HT1080 (cell line): ENCODE measurements at regions not wholly inside any gene's neighbourhood (a gene's known extent, or its start where the extent isn't known, plus 50 kb on each side); places are given as distances from the start of the nearest gene placed in this dataset.

Experiments used
- DNase-seq: peaks from one replicate; pipeline ENCODE4 v3.0.0-alpha.2; 2015; ENCODE audit warnings: low read depth

DNA sequence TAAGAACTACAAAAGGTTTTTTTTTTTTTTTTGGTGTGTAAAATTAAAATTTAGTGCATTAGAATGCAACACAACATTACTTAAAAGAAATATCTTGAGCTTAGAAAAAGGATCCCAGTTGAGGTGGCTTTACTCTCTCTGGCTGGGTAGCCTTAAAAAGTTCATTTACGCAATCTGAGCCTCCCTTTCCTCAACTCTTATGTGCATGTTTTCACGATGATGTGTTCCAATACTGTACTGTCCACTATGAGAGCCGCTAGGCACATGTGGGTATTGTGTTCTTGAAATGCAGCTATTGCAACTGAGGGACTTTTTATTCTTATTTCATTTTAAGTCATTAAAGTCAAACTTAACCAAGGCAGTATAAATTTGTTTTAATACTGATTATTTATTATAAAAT is 460.9 kb upstream of the SYT1 start:
- peak; percentile 37 for DNase-seq

DNA sequence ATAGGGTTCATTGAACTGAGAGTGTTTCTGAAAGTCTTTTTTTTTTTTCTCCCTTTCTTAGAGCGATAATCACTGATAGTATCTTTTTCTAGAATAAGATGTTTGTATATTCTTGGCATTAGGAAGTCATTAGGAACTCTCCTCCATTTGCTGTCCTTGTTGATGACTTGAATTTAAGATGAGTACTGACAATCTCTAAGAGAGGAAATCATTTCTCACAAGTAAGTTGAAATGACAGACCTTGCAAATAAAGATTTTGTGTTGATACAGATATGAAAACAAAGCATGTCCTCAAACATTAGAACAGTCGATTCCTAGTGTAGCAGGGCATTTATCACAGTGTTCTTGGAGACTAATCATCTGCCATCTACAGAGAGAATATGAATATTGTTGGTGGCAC is 458.4 kb upstream of the SYT1 start:
- DNase-seq, result no peak

DNA sequence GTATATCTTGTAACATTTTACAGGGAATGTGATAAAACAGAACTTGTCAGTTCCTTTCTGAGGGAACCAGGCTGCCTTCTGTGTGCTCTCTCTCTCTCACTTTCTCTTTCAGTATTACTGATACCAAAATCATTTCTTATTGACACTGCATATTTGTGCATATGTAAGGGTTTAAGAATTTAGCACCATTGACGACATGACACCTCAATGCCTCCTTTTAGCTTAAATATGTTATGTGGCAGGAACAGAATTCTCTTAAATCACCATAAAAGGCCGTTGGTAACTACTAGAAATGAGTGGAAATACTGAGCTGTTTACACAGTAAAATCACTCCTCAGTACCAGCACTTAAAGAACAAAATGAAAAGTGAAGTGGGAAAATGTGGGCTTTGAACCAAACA is 457.7 kb upstream of the SYT1 start:
- no peak for DNase-seq

DNA sequence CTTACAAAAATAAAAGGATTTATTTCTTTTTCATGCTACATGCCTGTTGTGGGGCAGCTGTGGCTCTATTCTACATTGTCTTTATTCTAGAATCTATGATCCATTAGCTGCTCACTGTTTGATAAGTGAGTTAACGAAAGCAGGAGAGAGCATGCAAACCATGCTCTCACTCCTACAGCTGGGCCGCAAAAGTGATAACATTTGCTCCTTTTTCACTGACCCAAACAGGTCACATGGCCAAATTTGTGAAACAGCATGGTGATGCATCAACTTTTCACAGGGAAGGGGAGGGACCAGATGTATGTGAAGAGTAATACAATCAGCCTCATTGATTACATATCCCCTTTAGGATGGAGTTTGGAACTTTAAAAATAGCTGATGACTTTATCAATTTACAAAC is 456.9 kb upstream of the SYT1 start:
- no peak for DNase-seq

DNA sequence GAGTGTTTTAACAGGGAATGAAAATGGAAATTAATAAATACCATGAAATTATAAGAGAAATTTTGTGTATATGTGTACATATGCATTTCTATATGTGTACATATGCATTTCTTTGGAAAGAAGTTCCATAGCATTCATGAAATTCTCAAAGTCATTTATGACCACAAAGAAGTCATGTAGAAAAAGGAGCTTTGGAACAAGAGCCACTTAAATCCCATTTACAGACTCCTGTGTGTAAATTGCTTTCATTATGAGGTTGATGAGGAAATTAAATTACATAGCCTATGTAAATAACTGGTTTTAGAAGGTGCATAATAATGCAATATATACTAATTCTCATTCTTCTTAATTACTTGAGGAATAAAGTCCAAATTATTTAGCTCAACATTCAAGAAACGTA is 450.5 kb upstream of the SYT1 start:
- DNase-seq, result no peak

GRCh38 chr12:78418919-78419318 is 445.7 kb upstream of the SYT1 start:
- no peak for DNase-seq

DNA sequence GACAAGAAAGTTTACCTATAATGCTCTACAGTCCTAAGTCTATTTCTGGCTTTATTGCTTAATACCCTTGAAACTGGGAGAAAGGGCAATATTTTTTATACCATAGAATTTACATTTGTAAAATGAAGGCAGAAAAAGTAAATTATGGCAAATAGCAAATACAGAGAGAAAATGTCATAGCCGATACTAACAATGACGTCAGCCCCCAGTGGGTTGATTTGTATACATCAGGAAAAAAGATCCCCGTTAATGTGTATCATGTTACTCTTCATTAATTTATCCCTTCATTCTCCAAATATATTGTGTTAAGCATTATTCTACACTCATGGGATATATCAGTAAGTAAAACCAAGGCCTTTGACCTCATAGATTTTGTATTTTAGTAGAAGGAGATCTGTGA is 445.1 kb upstream of the SYT1 start:
- DNase-seq, result no peak

GRCh38 chr12:78420991-78421390 is 443.6 kb upstream of the SYT1 start:
- DNase-seq, result no peak

GRCh38 chr12:78430551-78430950 is 434.0 kb upstream of the SYT1 start:
- no peak for DNase-seq

GRCh38 chr12:78431931-78432330 is 432.6 kb upstream of the SYT1 start:
- no peak for DNase-seq

GRCh38 chr12:78439666-78440065 is 424.9 kb upstream of the SYT1 start:
- DNase-seq, result no peak

DNA sequence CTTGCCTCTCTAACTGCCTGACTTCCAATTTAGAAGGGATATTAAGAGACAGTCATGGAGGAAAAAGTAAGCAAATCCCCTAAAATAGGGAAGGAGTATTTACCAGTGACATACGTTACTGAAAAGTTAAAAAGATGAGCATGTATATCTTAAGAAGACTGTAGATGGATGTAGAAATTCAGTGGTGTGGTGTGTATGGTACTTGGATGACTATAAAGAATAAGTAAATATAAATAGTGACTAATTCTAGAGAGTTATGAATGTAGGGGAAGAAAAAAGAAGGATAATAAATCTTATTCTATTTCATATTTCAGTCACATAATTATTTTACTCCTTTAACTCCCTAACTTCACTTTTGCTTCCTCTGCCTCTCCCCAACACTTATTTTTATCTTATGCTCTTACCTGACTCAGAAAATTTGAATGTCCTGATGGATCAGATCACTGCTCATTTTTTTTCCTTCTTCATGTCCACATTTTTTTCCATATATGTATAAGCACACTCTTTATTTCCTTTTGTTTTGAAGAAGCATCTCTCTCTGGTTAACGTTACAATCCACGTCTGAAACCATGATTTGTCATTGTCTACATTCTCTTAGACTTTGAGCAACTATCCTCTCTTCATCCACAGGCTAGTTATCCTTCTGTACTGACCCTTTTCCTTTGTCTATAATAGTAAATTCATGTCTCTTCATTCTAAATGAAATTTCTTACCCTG is 422.7 kb upstream of the SYT1 start:
- DNase-seq, result no peak

GRCh38 chr12:78442454-78442801 is 422.1 kb upstream of the SYT1 start:
- peak; percentile 11 for DNase-seq

- no peak for DNase-seq
Measured at GRCh38 chr12:78446555-78446954, 418.0 kb upstream of the SYT1 start.

GRCh38 chr12:78447373-78447772 is 417.2 kb upstream of the SYT1 start:
- DNase-seq, result no peak

- DNase-seq, result no peak
Measured at GRCh38 chr12:78448692-78449091, 415.9 kb upstream of the SYT1 start.

- no peak for DNase-seq
Measured at GRCh38 chr12:78455991-78456390, 408.6 kb upstream of the SYT1 start.

DNA sequence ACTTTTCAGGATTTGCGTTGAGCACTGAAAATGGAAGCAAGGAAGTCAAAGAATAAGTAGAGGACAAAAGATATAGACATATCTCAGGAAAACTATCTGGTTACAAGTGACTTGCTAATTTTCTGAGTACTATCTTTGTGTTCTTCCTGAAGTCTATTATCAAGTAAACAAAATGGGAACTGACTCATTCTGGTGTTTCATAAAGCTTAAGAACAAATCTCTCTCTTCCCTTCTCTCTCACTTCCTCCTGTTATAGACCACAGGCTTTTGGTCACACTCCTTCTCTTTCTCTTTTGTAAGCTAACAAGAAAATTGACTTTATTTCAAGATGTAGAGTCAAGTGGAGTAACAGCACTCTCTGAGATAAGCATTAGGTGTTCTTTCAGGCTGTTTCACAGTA is 406.6 kb upstream of the SYT1 start:
- peak; percentile 55 for DNase-seq

- peak; percentile 52 for DNase-seq
Measured at GRCh38 chr12:78470354-78471195, 394.0 kb upstream of the SYT1 start.

DNA sequence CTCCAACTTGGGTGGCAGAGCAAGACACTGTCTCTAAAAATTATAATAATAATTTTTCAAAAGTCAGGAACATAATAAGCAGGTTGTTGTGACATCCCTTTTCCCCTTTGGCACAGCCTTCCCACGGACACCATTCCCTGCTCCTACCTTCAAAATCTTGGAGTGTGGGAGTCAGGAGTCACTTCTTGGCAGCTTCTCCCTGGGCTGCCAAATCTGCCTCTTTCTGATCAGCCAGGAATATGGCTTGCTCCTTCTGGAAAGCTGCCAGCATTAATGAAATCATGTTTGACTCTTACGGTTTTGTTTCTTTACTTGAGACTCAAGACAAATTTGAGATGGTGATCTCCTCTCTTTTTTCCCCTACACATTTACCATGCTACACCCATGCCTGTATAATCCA is 391.4 kb upstream of the SYT1 start:
- DNase-seq, result peak; percentile 4

DNA sequence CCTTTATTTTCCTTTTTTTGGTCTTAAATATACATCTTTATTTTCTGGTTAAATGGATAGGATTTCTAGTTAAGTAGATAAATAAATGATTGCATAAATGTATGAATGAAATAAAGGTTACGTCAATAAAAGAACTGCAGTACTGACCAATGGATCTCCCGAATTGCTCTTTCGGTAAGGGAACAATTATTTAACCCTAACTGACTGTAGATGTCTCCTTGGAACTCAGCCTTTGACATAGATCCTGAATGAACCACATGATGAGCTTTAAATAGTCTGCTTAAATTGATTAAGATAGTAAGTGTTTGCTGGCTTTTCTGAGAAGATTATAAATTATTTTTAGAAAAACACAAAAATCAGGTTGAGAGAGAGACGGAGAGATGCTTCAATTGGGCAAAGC is 391.0 kb upstream of the SYT1 start:
- DNase-seq, result no peak

GRCh38 chr12:78483767-78484315 is 380.7 kb upstream of the SYT1 start:
- no peak for DNase-seq

DNA sequence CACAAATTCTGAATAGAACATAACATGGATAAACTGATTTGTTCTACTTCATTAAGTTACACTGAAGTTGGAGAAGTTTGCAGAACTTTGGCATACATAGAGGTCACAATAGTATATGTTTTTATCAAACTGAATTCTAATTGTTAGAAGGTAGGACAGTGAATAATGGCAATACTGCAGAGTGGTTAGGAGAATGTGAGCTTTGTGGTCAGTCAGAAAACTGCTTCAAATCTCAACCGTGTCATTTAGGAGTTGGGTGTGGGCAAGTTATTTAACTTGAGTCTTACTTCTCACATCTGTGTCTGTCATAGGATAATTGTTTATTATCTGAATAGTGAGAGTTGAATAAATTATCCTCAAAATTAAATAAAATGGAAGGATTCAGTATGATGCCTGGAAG is 374.6 kb upstream of the SYT1 start:
- no peak for DNase-seq
